ENCODE measurements at regions not wholly inside any gene's neighbourhood (a gene's known extent, or its start where the extent isn't known, plus 50 kb on each side); places are given as distances from the start of the nearest gene placed in this dataset.

GRCh38 chr16:89042711-89043551, 50.7 kb upstream of the ACSF3 start:
- Histone ChIP-seq H4K8ac (ENCODE audit: low read length) (no peak overlapping the region), H3K79me1 (replicated peaks; ENCODE audit: low read length, poor library complexity, severe bottlenecking) (no peaks in the 10 kb centered on the region), H3K27ac (ENCODE audit: low read length, poor library complexity, severe bottlenecking) (no peak overlapping the region), H3K4ac (ENCODE audit: low read depth in 1 of 2, low read length in 2 of 2) (no peak overlapping the region), H2BK12ac (ENCODE audit: low read length in 2 of 2) (no peak overlapping the region), H2BK5ac (ENCODE audit: low read depth, low read length, poor library complexity, severe bottlenecking) (no peak overlapping the region), H3K18ac (ENCODE audit: low read depth in 1 of 2, low read length in 2 of 2) (no peak overlapping the region), H3K23ac (ENCODE audit: low read length in 2 of 2) (no peak overlapping the region), H3K4me1 (ENCODE audit: control insufficient read depth, insufficient read depth, low read depth, low read length) (no peaks in the 10 kb centered on the region), H2BK15ac (ENCODE audit: low read depth, poor library complexity, severe bottlenecking) (no peak overlapping the region), H2BK120ac (ENCODE audit: low read depth, low read length) (no peak overlapping the region), H3K27me3 (ENCODE audit: control insufficient read depth in 1 of 2, insufficient read depth in 1 of 2, low read length in 2 of 2) (peaks cover 0 to 70% of the 10 kb centered on the region in 2 experiments), H2AFZ (ENCODE audit: low read depth, low read length) (no peak overlapping the region), H3K9me3 (ENCODE audit: control insufficient read depth, low read length) (peaks cover 5% of the 10 kb centered on the region), H2AK5ac (ENCODE audit: low read length, severe bottlenecking) (no peak overlapping the region), H4K91ac (ENCODE audit: low read length) (no peak overlapping the region), H3K4me2 (ENCODE audit: low read length, poor library complexity, severe bottlenecking) (no peak overlapping the region), H3K9ac (ENCODE audit: low read length) (no peak overlapping the region), H3K4me3 (ENCODE audit: insufficient read depth in 1 of 2, low read depth in 1 of 2, low read length in 2 of 2) (no peak overlapping the region), H3K14ac (ENCODE audit: low read length in 2 of 2) (no peak overlapping the region), H3K36me3 (ENCODE audit: control insufficient read depth in 1 of 2, insufficient read depth in 2 of 2, low read depth in 1 of 2, low read length in 2 of 2) (no peaks in the 10 kb centered on the region)
- WGBS: 81% methylated on average over 31 of the region's 32 CpGs
- DNase-seq: no peak

DNA sequence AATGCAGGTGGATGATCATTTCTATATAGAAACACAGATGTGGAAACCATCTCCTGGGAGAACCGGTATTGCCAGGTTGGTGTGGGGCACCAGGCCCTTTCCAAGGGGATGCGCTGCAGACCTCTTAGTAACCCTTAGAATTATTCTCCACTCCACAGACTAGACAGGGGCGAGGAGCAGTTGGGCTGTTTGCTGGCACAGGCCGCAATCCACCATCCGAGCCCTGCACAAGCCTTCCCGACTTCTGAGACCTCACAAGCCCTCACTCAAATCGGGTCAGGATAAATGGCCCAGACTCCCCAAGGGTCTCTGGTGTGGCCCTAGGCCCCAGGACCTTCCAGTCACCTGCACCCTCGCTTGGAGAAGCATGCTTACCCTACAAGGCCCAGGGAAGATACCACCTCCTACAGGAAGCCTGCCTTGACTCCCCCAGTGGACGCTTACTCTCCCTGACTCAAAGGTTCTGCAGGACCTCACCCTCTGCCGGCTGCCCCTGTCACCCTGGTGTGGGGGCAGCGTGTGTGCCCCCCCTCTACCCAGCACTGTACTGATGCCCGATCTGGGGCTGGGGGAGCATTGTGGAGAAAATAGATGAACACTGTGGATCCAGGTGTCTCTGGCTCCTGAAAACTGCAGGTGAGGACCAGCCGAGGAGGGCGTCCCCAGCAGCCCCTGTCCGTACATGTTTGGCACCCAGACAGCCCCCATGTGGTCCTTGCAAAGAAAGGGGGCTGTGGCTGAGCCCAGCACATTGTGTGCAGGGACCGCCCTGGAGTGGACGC, 49.8 kb upstream of the ACSF3 start:
- Histone ChIP-seq H2BK15ac (ENCODE audit: low read depth, poor library complexity, severe bottlenecking) (no peak overlapping the region), H4K91ac (ENCODE audit: low read length) (no peak overlapping the region), H3K4me2 (ENCODE audit: low read length, poor library complexity, severe bottlenecking) (no peak overlapping the region), H3K23ac (ENCODE audit: low read length in 2 of 2) (no peak overlapping the region), H2BK5ac (ENCODE audit: low read depth, low read length, poor library complexity, severe bottlenecking) (no peak overlapping the region), H3K4ac (ENCODE audit: low read depth in 1 of 2, low read length in 2 of 2) (no peak overlapping the region), H2BK120ac (ENCODE audit: low read depth, low read length) (no peak overlapping the region), H2AFZ (ENCODE audit: low read depth, low read length) (no peak overlapping the region), H3K14ac (ENCODE audit: low read length in 2 of 2) (peak overlapping the region in 1 of 2 experiments; percentile 20), H3K27me3 (ENCODE audit: control insufficient read depth in 1 of 2, insufficient read depth in 1 of 2, low read length in 2 of 2) (peaks cover 3 to 71% of the 10 kb centered on the region in 2 experiments), H3K18ac (ENCODE audit: low read depth in 1 of 2, low read length in 2 of 2) (no peak overlapping the region), H3K79me1 (replicated peaks; ENCODE audit: low read length, poor library complexity, severe bottlenecking) (no peaks in the 10 kb centered on the region), H3K4me3 (ENCODE audit: insufficient read depth in 1 of 2, low read depth in 1 of 2, low read length in 2 of 2) (no peak overlapping the region), H3K4me1 (ENCODE audit: control insufficient read depth, insufficient read depth, low read depth, low read length) (no peaks in the 10 kb centered on the region), H3K9me3 (ENCODE audit: control insufficient read depth, low read length) (peaks cover 5% of the 10 kb centered on the region), H3K9ac (ENCODE audit: low read length) (no peak overlapping the region), H4K8ac (ENCODE audit: low read length) (no peak overlapping the region), H3K27ac (ENCODE audit: low read length, poor library complexity, severe bottlenecking) (no peak overlapping the region), H3K36me3 (ENCODE audit: control insufficient read depth in 1 of 2, insufficient read depth in 2 of 2, low read depth in 1 of 2, low read length in 2 of 2) (no peaks in the 10 kb centered on the region), H2AK5ac (ENCODE audit: low read length, severe bottlenecking) (no peak overlapping the region), H2BK12ac (ENCODE audit: low read length in 2 of 2) (no peak overlapping the region)
- DNase-seq: no peak
- WGBS: 80% methylated on average over 17 of the region's 17 CpGs
